Ascending aorta (tissue), 2 donors: ENCODE measurements at regions not wholly inside any gene's neighbourhood (a gene's known extent, or its start where the extent isn't known, plus 50 kb on each side); places are given as distances from the start of the nearest gene placed in this dataset.

Experiments
- DNase-seq, 2 donors: peaks; one replicate each; pipeline ENCODE4 v3.0.0-alpha.2; 2019; ENCODE audit warnings: low spot score in 2 of 2
- H3K27ac ChIP-seq, 2 donors: fragments of 200-600 bp; sonication (generic); one replicate each; pipeline ENCODE4 v1.5.1; 2016 to 2017; ENCODE audit warnings: mild to moderate bottlenecking in 1 of 2
- H3K27me3 ChIP-seq: fragments of 200-600 bp; sonication (generic); one replicate; pipeline ENCODE4 v1.5.1; 2017
- H3K36me3 ChIP-seq, 2 donors: fragments of 200-600 bp; sonication (generic); one replicate each; pipeline ENCODE4 v1.5.1; 2016
- H3K4me1 ChIP-seq, 2 donors: fragments of 200-600 bp; sonication (generic); one replicate each; pipeline ENCODE4 v1.5.1; 2016 to 2017; ENCODE audit warnings: mild to moderate bottlenecking in 1 of 2
- H3K4me3 ChIP-seq, 2 donors: fragments of 200-600 bp; sonication (generic); one replicate each; pipeline ENCODE4 v1.5.1; 2016 to 2017; ENCODE audit warnings: mild to moderate bottlenecking in 1 of 2
- H3K9me3 ChIP-seq, 2 donors: fragments of 200-600 bp; sonication (generic); one replicate each; pipeline ENCODE4 v1.5.1; 2016
- CTCF ChIP-seq, 3 experiments: fragments of 200-600 bp in 2 of 3; fragments of 450-650 bp in 1 of 3; sonication (generic) in 2 of 3; IDR thresholded peaks; one replicate each; pipeline ENCODE4 v1.5.1; 2016 to 2019; ENCODE audit warnings: antibody characterized with exemption in 3 of 3, mild to moderate bottlenecking in 1 of 3, moderate library complexity in 1 of 3
- intact Hi-C: fragments of 100-400 bp; cut with DNase I; formaldehyde crosslinking; loops from one replicate; pipeline ENCODE4 v1.15.1; 2023

DNA sequence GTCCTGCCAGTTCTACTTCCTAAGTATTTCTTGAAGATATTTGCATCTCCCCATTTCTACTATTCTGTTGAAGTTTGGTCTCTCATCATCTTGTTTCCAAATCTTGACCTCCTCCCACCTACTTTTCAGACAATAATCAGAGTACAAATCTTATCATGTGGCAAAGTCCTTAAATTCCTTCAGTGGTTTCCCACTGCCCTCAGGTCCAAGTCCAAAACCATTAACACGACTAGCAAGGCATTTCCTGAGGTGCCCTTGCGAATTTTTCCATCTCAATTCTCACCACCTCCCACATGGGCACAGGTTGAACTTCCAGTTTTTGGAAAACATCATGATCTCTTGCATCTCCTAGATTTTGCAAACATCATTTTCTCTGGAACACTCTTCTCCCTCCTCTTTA, 97.2 kb upstream of the CDK1 start:
- Histone ChIP-seq H3K9me3 (no peaks in the 10 kb centered on the region), H3K36me3 (no peaks in the 10 kb centered on the region), H3K27me3 (no peaks in the 10 kb centered on the region), H3K4me3 (no peak overlapping the region), H3K27ac (no peak overlapping the region), H3K4me1 (no peaks in the 10 kb centered on the region)
- DNase-seq = no peak
- no peak for TF ChIP-seq CTCF (IDR thresholded peaks at IDR 0.05)
- intact Hi-C loops = no loop called here

GRCh38 chr10:60679388-60679990, 98.8 kb upstream of the CDK1 start:
- H3K36me3 ChIP-seq = no peaks in the 10 kb centered on the region
- intact Hi-C loops = no loop called here
- no peak for TF ChIP-seq CTCF (IDR thresholded peaks at IDR 0.05)
- H3K4me1 ChIP-seq = no peaks in the 10 kb centered on the region
- H3K4me3 ChIP-seq = no peak overlapping the region
- no peaks in the 10 kb centered on the region for H3K27me3 ChIP-seq
- no peak overlapping the region for H3K27ac ChIP-seq
- DNase-seq = no peak
- H3K9me3 ChIP-seq = no peaks in the 10 kb centered on the region

DNA sequence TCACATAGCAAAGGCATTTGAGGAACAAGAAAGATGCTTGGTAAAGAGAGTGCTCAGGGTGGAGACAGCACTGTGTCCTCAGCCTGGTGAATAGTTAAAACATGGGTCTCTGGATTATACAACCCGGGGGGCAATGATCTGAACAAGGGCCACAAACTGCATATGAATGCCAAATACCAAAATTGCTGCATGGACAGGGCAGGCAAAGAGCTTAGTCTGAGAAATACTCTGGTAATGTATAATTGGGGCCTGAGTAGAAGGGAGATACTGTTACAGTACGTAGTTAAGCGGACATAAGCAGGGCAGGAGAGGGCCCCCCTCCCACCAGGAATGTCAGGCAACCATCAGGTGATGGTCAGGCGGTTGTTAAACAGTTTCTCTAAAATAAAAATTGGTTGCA, 99.3 kb upstream of the CDK1 start:
- Histone ChIP-seq H3K4me1 (no peaks in the 10 kb centered on the region), H3K9me3 (no peaks in the 10 kb centered on the region), H3K27me3 (no peaks in the 10 kb centered on the region), H3K4me3 (no peak overlapping the region), H3K36me3 (no peaks in the 10 kb centered on the region), H3K27ac (no peak overlapping the region)
- intact Hi-C loops = no loop called here
- no peak for DNase-seq
- TF ChIP-seq CTCF (IDR thresholded peaks at IDR 0.05) = no peak

- Histone ChIP-seq H3K27me3 (no peaks in the 10 kb centered on the region), H3K9me3 (no peaks in the 10 kb centered on the region), H3K36me3 (no peaks in the 10 kb centered on the region), H3K4me3 (no peak overlapping the region), H3K4me1 (no peaks in the 10 kb centered on the region), H3K27ac (no peak overlapping the region)
- intact Hi-C loops = no loop called here
- TF ChIP-seq CTCF (IDR thresholded peaks at IDR 0.05) = no peak
- DNase-seq = no peak
Observed at GRCh38 chr10:60677531-60678129, 100.6 kb upstream of the CDK1 start.

- no peak for DNase-seq
Observed at GRCh38 chr10:60675236-60675635, 103.0 kb upstream of the CDK1 start.

More at GRCh38 chr10:60675236-60675635, 103.0 kb upstream of the CDK1 start:
- H3K4me1 ChIP-seq = no peaks in the 10 kb centered on the region
- no peak overlapping the region for H3K27ac ChIP-seq
- no peaks in the 10 kb centered on the region for H3K36me3 ChIP-seq
- H3K27me3 ChIP-seq = no peaks in the 10 kb centered on the region
- intact Hi-C loops = no loop called here
- TF ChIP-seq CTCF (IDR thresholded peaks at IDR 0.05) = no peak
- H3K9me3 ChIP-seq = no peaks in the 10 kb centered on the region
- no peak overlapping the region for H3K4me3 ChIP-seq
